Adrenal gland (tissue), 5 donors: ENCODE measurements at regions not wholly inside any gene's neighbourhood (a gene's known extent, or its start where the extent isn't known, plus 50 kb on each side); places are given as distances from the start of the nearest gene placed in this dataset.

Experiments
- POLR2A ChIP-seq, 2 donors: fragments of 450-650 bp; IDR thresholded peaks; one replicate each; pipeline ENCODE4 v1.6.1; 2017; ENCODE audit warnings: antibody characterized with exemption in 2 of 2, mild to moderate bottlenecking in 2 of 2, moderate library complexity in 1 of 2
- TF ChIP-seq, protein P1 (sequence below), 6 experiments: fragments of 450-650 bp in 4 of 6; fragments of 200-600 bp in 2 of 6; sonication (generic) in 1 of 6; IDR thresholded peaks; 1 replicate in 5 of 6; 2 replicates in 1 of 6; pipeline versions ENCODE4 v1.5.1 to v1.8.0; 2016 to 2021; ENCODE audit warnings: antibody characterized with exemption in 6 of 6, mild to moderate bottlenecking in 2 of 6, moderate library complexity in 1 of 6
- donor health status: DM: no; HTN: no; CAD: no.

GRCh38 chr7:85702348-85702747 lies 515.5 kb upstream of the SEMA3D start:
- TF ChIP-seq, protein P1, sequence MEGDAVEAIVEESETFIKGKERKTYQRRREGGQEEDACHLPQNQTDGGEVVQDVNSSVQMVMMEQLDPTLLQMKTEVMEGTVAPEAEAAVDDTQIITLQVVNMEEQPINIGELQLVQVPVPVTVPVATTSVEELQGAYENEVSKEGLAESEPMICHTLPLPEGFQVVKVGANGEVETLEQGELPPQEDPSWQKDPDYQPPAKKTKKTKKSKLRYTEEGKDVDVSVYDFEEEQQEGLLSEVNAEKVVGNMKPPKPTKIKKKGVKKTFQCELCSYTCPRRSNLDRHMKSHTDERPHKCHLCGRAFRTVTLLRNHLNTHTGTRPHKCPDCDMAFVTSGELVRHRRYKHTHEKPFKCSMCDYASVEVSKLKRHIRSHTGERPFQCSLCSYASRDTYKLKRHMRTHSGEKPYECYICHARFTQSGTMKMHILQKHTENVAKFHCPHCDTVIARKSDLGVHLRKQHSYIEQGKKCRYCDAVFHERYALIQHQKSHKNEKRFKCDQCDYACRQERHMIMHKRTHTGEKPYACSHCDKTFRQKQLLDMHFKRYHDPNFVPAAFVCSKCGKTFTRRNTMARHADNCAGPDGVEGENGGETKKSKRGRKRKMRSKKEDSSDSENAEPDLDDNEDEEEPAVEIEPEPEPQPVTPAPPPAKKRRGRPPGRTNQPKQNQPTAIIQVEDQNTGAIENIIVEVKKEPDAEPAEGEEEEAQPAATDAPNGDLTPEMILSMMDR (IDR thresholded peaks at IDR 0.05): no peak
- no peak for TF ChIP-seq POLR2A (IDR thresholded peaks at IDR 0.05)
